CD4-positive, alpha-beta T cell treated with Interferon gamma for 1 hour (primary cell): ENCODE measurements at regions not wholly inside any gene's neighbourhood (a gene's known extent, or its start where the extent isn't known, plus 50 kb on each side); places are given as distances from the start of the nearest gene placed in this dataset.

Experiments used
- DNase-seq: peaks from one replicate; pipeline ENCODE4 v3.0.0-alpha.2; 2020

GRCh38 chr12:20220339-20220738, 148.0 kb upstream of the PDE3A start:
- DNase-seq, result no peak

- DNase-seq, result no peak
Observed at GRCh38 chr12:20232931-20233675, 135.2 kb upstream of the PDE3A start.

- DNase-seq, result no peak
Observed at GRCh38 chr12:20234474-20234873, 133.9 kb upstream of the PDE3A start.

DNA sequence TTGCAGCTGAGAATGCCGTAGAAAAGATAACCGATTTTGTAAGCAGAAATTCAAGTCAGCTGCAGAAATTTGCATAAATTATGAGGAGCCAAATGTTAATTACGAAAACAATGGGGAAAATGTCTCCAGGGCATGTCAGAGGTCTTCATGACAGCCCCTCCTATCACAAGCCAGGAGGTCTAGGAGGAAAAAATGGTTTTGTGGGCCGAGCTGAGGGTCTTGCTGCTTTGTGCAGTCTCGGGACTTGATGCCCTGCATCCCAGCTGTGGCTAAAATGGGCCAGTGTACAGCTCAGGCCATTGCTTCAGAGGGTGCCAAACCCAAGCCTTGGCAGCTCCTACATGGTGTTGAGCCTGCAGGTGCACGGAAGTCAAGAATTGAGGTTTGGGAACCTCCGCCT, 131.2 kb upstream of the PDE3A start:
- DNase-seq, result no peak

- no peak for DNase-seq
Observed at GRCh38 chr12:20245491-20245890, 122.8 kb upstream of the PDE3A start.

DNA sequence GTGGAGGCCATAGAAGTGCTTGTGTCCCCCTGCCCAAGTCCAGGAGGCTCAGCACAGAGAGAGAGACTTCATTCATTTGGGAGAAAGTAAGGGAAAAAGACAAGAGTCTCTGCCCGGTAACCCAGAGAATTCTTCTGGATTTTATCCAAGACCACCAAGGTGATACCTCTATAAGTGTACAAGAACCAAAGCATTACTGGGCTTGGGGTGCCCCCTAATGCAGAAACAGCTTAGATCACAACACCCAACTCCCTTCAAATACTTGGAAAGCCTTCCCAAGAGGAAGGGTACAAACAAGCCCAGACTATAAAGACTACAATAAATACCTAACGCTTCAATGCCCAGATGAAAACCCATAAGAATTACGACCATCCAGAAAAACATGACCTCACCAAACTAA, 119.7 kb upstream of the PDE3A start:
- DNase-seq, result no peak

- DNase-seq, result no peak
Observed at GRCh38 chr12:20250761-20251160, 117.6 kb upstream of the PDE3A start.

- DNase-seq, result no peak
Observed at GRCh38 chr12:20257311-20257710, 111.0 kb upstream of the PDE3A start.

DNA sequence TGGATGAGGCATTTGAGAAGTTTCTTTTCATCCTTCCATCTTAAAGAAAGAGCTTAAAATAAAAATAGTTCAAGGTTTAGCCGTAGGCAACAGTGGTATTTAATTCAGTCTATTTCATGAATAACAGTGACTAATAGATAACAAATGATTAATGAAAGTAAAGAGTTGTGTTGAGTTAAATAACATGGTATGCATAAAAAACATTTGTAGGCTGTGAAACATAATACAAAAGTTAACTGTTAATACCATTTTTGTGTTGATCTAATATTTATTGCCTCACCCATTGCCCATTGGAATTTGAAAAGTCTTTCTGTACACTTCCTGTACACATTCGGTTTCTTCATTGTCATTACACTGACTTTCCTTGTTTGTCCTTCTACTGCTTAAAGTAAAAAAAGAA, 108.6 kb upstream of the PDE3A start:
- DNase-seq, result no peak

GRCh38 chr12:20260851-20261250, 107.5 kb upstream of the PDE3A start:
- no peak for DNase-seq

DNA sequence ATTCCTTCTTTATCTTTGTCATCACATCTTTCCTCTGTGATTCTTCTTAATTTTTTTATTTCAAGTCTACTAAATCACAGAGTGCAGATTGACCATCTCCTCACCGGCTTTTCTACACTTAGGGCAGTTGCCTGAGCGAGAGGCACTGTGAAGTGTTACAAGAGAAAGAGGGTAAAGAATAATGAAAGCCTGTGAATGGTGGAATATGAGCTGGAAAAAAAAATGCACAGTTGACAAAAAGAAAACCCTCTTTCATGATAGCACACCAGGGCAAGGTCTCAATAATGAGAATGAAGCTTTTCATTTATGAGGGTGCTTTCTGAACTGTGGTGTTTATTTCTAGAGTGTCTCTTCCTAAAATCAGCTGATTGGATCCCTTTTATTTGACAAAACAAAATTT, 106.2 kb upstream of the PDE3A start:
- DNase-seq, result no peak

- no peak for DNase-seq
Observed at GRCh38 chr12:20264026-20264425, 104.3 kb upstream of the PDE3A start.

DNA sequence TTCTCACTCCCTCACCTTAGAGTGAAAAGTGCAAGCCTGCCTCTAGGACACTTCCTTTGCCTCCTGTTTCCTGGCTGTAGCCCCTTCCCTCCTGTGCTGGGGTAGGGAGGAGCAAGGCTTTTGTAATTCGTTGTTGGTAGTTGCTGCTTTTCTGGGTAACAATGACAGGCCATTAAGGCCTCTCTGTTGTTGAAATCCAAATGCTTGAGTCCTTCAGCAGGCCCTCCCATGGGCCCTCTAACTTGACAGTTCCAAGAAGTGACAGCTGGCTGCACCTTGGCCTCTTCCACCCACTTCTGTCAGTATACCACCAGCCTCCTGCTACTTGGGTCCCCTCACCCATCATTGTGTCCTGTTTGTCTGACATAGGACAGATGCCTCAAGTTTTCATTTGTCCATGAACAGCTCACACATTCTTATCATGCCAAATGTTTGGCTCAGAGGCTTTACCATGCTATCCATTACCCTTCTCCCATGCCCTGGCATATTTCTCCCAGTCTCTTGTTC, 103.7 kb upstream of the PDE3A start:
- DNase-seq, result no peak

GRCh38 chr12:20268121-20268732, 100.1 kb upstream of the PDE3A start:
- DNase-seq, result no peak

DNA sequence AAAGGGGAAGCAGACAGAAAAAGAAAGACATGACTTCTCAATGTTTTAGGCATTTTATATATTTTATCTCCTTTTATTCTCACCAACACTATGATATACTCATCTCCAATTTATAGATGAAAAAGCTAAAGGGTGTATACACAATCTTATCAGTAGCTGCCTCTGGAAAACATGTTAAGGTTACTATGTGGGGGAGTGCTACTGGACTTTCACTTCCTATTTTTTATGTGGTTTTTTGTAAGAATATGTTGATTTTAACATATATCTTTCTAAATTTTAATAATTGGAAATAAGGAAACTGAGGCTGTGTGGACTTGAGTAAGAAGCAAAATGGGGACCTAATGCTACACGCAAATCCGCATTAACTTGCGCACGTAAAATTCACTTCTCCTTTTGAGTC, 99.6 kb upstream of the PDE3A start:
- no peak for DNase-seq

DNA sequence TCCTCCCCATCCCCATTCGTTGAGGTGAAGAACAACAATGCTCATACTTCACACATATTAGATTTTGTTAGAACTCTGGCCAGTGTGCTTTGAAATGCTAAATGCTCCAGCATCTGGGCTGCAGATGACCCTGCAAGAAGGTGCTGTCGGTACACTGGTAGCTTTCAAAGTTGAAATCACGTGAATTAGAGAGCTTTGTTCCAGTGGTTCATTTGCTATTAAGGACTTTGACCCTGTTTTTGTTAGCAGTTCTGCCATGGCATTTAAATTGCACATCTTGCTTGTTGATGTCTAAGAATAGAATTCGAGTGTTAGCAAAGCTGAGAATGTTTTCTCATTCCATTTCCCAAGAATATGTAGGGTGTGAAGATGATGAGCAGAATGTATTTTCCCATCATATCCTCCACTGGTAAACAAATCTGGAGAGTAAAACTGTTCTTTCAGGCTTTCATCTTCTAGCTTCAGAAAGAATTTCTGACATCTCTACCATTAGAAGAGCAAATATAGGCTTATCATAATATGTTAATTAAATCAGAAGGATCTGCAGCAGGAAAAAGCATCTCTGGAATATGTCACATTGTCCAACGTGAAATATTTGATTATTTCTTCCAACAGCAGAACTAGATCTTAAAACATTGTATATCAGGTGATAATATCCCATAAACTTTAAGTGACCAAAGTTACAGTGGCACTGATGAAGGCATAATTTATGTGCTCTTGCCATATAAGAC, 98.8 kb upstream of the PDE3A start:
- no peak for DNase-seq

GRCh38 chr12:20270557-20270956, 97.8 kb upstream of the PDE3A start:
- DNase-seq, result no peak

GRCh38 chr12:20272161-20272560, 96.2 kb upstream of the PDE3A start:
- DNase-seq, result no peak

DNA sequence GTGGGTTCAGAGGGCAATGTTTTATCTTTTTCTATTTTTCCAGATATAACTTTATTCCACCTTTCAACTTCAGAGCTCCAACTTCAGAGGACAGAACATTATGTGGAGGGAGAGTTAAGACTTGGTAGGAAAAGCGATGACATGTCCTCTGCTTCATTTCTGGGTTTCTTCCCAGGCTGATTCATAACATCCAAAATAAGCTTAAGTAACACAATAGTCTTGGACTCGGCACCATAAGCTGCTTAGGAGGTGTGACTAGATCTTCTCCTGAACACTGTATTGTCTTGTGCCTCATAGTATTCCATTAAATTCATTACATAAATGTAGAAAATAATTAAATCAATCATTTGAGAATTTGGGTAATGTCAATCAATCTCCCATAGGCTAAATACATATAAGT, 95.5 kb upstream of the PDE3A start:
- DNase-seq, result no peak

GRCh38 chr12:20274008-20274407, 94.3 kb upstream of the PDE3A start:
- DNase-seq, result no peak

GRCh38 chr12:20278276-20278675, 90.1 kb upstream of the PDE3A start:
- DNase-seq, result no peak

DNA sequence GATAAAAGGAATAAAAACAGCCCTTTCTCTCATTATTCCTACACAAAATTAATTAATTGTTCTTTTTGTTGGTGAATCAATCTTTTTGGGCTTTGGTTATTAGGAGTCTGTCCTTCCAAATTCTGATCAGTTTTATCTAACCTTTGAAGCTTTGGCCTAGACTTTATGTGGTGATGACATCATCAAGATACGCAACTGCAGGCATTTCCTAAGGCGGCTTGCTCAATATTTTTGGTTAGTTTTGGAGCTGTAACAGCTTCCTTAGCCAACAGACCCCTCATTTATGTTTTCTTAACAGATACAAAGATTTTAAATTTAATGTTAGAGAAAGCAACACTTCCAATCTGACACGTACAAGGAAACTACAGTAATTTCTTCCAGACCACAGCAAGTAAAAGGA, 87.8 kb upstream of the PDE3A start:
- no peak for DNase-seq

DNA sequence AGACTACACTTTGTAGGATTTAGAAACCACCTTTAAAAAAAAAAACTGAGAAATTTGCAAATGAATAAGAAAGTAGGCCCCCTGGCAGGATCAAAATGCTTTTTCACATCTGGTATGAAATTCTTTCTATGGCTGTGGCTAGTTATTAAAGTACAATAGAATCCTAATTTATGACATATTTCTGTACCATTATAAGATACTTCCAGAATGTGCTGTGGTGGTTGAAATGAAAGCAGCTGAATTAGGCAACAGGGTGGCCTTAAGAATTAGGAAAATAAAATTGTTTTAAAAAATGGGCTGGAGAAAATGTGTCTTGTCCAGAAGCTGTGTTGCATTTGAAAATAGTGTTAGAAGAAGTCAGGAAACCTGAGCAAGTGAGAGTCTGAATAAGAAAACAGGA, 85.9 kb upstream of the PDE3A start:
- DNase-seq, result no peak

GRCh38 chr12:20283482-20283881, 84.9 kb upstream of the PDE3A start:
- DNase-seq, result no peak
